B cell (primary cell): ENCODE measurements at regions not wholly inside any gene's neighbourhood (a gene's known extent, or its start where the extent isn't known, plus 50 kb on each side); places are given as distances from the start of the nearest gene placed in this dataset.

Source experiments
- CTCF ChIP-seq: fragments of 200-600 bp; IDR thresholded peaks from one replicate; pipeline ENCODE4 v1.8.0; 2022; ENCODE audit warnings: antibody characterized with exemption, mild to moderate bottlenecking
- EZH2 ChIP-seq: IDR thresholded peaks from 2 replicates; pipeline ENCODE4 v1.6.1; 2012; ENCODE audit warnings: borderline replicate concordance, low read depth, mild to moderate bottlenecking, moderate library complexity, low read length; ENCODE audit not compliant: insufficient read depth, poor library complexity, severe bottlenecking

- no peak for TF ChIP-seq CTCF
- TF ChIP-seq EZH2 = no peak
Observed at GRCh38 chr3:21830541-21830940, 79.5 kb upstream of the ZNF385D start.
